ENCODE measurements at regions not wholly inside any gene's neighbourhood (a gene's known extent, or its start where the extent isn't known, plus 50 kb on each side); places are given as distances from the start of the nearest gene placed in this dataset.

GRCh38 chr12:42735861-42736361 is 146.4 kb upstream of the PRICKLE1 start:
- peaks cover 0 to 2% (median 0%) of the 10 kb centered on the region in 3 donors for H3K27me3 Mint-ChIP-seq (ENCODE audit: low read depth in 3 of 3)
- no peak overlapping the region for H3K27ac ChIP-seq (ENCODE audit: low read depth in 1 of 2, low read length in 2 of 2)
- no peaks in the 10 kb centered on the region for H3K36me3 Mint-ChIP-seq
- no peak overlapping the region for H2AFZ ChIP-seq (ENCODE audit: insufficient read depth, low read depth, low read length, poor library complexity, severe bottlenecking)
- H3K4me2 ChIP-seq (replicated peaks; ENCODE audit: extremely low read depth, low read length, poor library complexity, severe bottlenecking), result no peak overlapping the region
- 91% methylated on average over 10 of the region's 11 CpGs for WGBS (ENCODE audit: insufficient coverage)
- DNase-seq, result no peak
- H3K79me2 ChIP-seq (ENCODE audit: insufficient read depth, low read length), result no peaks in the 10 kb centered on the region
- H4K20me1 ChIP-seq (ENCODE audit: insufficient read depth, low read length), result no peaks in the 10 kb centered on the region
- H3K36me3 ChIP-seq (replicated peaks in 1 of 2; ENCODE audit: control insufficient read depth in 1 of 2, insufficient read depth in 2 of 2, low read length in 2 of 2), result no peaks in the 10 kb centered on the region
- no peaks in the 10 kb centered on the region for H3K4me1 Mint-ChIP-seq
- H3K4me3 Mint-ChIP-seq, result no peak overlapping the region
- no peak for TF ChIP-seq CTCF (IDR thresholded peaks at IDR 0.05)
- intact Hi-C loops (cut with micrococcal nuclease), result no loop called here
- H3K9ac ChIP-seq (ENCODE audit: insufficient read depth, low read length, poor library complexity, severe bottlenecking), result no peak overlapping the region
- H3K9me3 ChIP-seq (replicated peaks in 1 of 2; ENCODE audit: control insufficient read depth in 1 of 2, insufficient read depth in 1 of 2, low read length in 2 of 2), result peaks cover 0 to 5% of the 10 kb centered on the region in 2 donors
- H3K4me3 ChIP-seq (replicated peaks in 1 of 3; ENCODE audit: low read depth in 2 of 3, low read length in 3 of 3), result no peak overlapping the region
- no peak overlapping the region for H3K27ac Mint-ChIP-seq
- no peaks in the 10 kb centered on the region for H3K27me3 ChIP-seq (ENCODE audit: control insufficient read depth in 2 of 2, insufficient read depth in 2 of 2, low read length in 2 of 2)
- H3K9me3 Mint-ChIP-seq, result peaks cover 0 to 5% (median 4%) of the 10 kb centered on the region in 7 donors
- H3K4me1 ChIP-seq (ENCODE audit: control insufficient read depth in 1 of 2, insufficient read depth in 2 of 2, low read length in 2 of 2), result no peaks in the 10 kb centered on the region

- peaks cover 0 to 9% (median 3%) of the 10 kb centered on the region in 7 donors for H3K9me3 Mint-ChIP-seq
- no peaks in the 10 kb centered on the region for H3K36me3 ChIP-seq (replicated peaks in 1 of 2; ENCODE audit: control insufficient read depth in 1 of 2, insufficient read depth in 2 of 2, low read length in 2 of 2)
- H3K4me1 Mint-ChIP-seq, result no peaks in the 10 kb centered on the region
- intact Hi-C loops (cut with micrococcal nuclease), result no loop called here
- no peak overlapping the region for H3K4me3 Mint-ChIP-seq
- WGBS (ENCODE audit: insufficient coverage), result 100% methylated on average over 1 of the region's 3 CpGs
- H3K36me3 Mint-ChIP-seq, result no peaks in the 10 kb centered on the region
- TF ChIP-seq CTCF (IDR thresholded peaks at IDR 0.05), result no peak
- no peak overlapping the region for H3K4me3 ChIP-seq (replicated peaks in 1 of 3; ENCODE audit: low read depth in 2 of 3, low read length in 3 of 3)
- H2AFZ ChIP-seq (ENCODE audit: insufficient read depth, low read depth, low read length, poor library complexity, severe bottlenecking), result no peak overlapping the region
- H3K27me3 ChIP-seq (ENCODE audit: control insufficient read depth in 2 of 2, insufficient read depth in 2 of 2, low read length in 2 of 2), result no peaks in the 10 kb centered on the region
- H3K79me2 ChIP-seq (ENCODE audit: insufficient read depth, low read length), result no peaks in the 10 kb centered on the region
- no peak overlapping the region for H3K4me2 ChIP-seq (replicated peaks; ENCODE audit: extremely low read depth, low read length, poor library complexity, severe bottlenecking)
- no peaks in the 10 kb centered on the region for H3K4me1 ChIP-seq (ENCODE audit: control insufficient read depth in 1 of 2, insufficient read depth in 2 of 2, low read length in 2 of 2)
- DNase-seq, result no peak
- no peak overlapping the region for H3K9ac ChIP-seq (ENCODE audit: insufficient read depth, low read length, poor library complexity, severe bottlenecking)
- H3K27me3 Mint-ChIP-seq (ENCODE audit: low read depth in 3 of 3), result peaks cover 0 to 2% (median 0%) of the 10 kb centered on the region in 3 donors
- H3K27ac Mint-ChIP-seq, result no peak overlapping the region
- H3K9me3 ChIP-seq (replicated peaks in 1 of 2; ENCODE audit: control insufficient read depth in 1 of 2, insufficient read depth in 1 of 2, low read length in 2 of 2), result peaks cover 0 to 5% of the 10 kb centered on the region in 2 donors
- no peak overlapping the region for H3K27ac ChIP-seq (ENCODE audit: low read depth in 1 of 2, low read length in 2 of 2)
- no peaks in the 10 kb centered on the region for H4K20me1 ChIP-seq (ENCODE audit: insufficient read depth, low read length)
These were observed 144.4 kb upstream of the PRICKLE1 start for GRCh38 chr12:42733911-42734310.
